COLO829 (cell line): ENCODE measurements at regions not wholly inside any gene's neighbourhood (a gene's known extent, or its start where the extent isn't known, plus 50 kb on each side); places are given as distances from the start of the nearest gene placed in this dataset.
A peak's percentile ranks its signal among the peaks of the same experiment; 100 is the strongest.
"Not testable (repeated sequence)": the region's sequence is repeated elsewhere in the genome, so short reads cannot be mapped to it uniquely, and the experiment has no call there.

Experiments used
- DNase-seq: peaks from one replicate; pipeline ENCODE4 v3.0.0; 2012; ENCODE audit warnings: low spot score

DNA sequence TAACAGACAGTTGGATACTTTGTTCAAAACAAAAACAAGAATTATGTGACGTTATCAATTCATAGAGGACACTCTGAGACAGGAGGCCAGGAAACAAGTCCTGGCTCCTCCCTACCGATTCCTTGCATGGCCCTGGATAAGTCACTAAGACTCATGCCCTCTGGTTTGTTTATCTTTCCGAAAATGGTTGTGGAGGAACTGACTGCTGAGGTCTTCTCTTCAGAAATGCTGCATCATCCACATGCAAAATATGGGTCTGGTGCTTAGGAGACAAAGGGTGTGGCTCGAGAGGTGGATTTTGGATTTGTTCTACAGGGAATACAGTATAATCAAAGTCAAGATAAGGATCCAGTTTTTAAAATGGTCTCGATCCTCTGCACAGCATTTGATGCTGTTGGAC lies 130.9 kb downstream of the RELL1 start:
- no peak for DNase-seq

DNA sequence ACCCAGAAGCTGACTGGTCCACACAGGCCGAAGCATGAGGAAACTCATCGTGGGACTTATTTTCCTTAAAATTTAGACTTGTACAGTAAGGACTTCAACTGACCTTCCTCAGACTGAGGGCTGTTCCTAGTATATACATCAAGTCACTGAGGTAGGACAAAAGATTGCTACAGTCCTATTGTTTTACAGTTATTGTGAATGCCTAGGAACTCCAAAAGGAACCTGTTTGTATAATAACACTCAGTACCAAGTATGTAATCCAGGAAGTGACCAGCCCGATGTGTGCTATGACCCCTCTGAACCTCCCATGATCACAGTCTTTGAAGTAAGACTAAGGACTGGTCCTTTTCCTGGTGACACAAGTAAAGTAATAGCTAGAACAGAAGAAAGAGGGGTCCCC lies 136.3 kb downstream of the RELL1 start:
- DNase-seq, result not testable (repeated sequence)

- DNase-seq, result no peak
Observed at GRCh38 chr4:37549041-37549440, 137.1 kb downstream of the RELL1 start.

GRCh38 chr4:37546586-37546985 lies 139.6 kb downstream of the RELL1 start:
- DNase-seq, result no peak

- no peak for DNase-seq
Observed at GRCh38 chr4:37542706-37543105, 143.5 kb downstream of the RELL1 start.

GRCh38 chr4:37541956-37542355 lies 144.2 kb downstream of the RELL1 start:
- DNase-seq, result no peak

- peak; percentile 68 for DNase-seq
Observed at GRCh38 chr4:37540486-37540885, 145.7 kb downstream of the RELL1 start.

DNA sequence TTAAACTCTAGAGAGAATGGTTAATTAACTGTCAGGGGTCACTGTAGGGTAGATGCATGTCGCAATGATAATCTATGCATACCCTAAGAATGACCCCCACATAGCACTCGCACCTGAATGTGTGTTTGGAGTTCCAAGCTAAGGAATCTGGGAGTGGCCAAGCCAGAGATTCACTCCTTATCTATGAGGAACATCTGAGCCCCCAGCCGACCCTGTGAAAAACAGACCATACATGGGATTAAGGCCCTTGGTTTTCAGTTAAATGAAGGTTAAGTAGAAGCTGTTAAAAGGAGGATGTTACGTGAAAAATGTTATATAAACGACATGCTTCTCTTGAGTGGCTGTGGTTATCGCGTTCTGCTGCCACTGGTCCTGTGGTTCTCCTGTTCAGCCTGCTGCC lies 147.2 kb downstream of the RELL1 start:
- no peak for DNase-seq

- DNase-seq, result no peak
Observed at GRCh38 chr4:37537484-37537883, 148.7 kb downstream of the RELL1 start.

- no peak for DNase-seq
Observed at GRCh38 chr4:37535872-37536271, 150.3 kb downstream of the RELL1 start.

DNA sequence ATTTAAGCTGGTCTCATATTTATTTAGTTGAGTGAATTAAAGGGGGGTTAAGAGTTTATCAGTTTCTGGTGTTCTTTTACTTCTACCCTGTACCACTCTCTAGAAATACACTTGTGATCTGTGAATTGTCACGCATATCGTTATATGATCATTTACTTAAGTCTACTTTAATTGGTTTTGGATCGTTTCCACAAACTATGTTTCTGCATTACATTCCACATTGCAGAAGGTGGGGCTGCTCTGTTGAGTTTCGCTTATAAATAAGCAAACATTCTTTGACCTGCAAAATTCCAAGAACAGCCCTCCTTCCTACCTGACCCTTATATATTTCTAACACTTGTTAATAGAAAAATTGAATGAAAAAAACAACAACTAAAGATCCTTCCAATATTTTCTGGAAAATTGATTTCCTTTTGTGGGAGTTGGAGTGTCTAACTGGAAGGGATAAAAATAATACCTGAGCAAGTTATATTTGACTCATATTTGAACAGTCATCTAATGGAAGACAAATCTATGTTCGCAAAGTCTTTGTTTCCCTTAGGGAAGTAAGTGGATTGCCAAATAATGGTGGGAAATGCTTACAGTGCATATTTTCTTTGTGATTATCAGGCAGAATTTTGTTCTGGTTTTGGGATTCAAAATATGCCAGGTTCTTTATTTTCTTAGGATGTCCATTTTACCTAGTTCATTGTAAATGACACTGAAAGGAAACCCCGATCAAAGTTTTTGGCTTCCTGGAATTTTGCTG lies 152.7 kb downstream of the RELL1 start:
- no peak for DNase-seq

- no peak for DNase-seq
Observed at GRCh38 chr4:37531151-37531550, 155.0 kb downstream of the RELL1 start.

GRCh38 chr4:37530451-37530850 lies 155.7 kb downstream of the RELL1 start:
- no peak for DNase-seq

DNA sequence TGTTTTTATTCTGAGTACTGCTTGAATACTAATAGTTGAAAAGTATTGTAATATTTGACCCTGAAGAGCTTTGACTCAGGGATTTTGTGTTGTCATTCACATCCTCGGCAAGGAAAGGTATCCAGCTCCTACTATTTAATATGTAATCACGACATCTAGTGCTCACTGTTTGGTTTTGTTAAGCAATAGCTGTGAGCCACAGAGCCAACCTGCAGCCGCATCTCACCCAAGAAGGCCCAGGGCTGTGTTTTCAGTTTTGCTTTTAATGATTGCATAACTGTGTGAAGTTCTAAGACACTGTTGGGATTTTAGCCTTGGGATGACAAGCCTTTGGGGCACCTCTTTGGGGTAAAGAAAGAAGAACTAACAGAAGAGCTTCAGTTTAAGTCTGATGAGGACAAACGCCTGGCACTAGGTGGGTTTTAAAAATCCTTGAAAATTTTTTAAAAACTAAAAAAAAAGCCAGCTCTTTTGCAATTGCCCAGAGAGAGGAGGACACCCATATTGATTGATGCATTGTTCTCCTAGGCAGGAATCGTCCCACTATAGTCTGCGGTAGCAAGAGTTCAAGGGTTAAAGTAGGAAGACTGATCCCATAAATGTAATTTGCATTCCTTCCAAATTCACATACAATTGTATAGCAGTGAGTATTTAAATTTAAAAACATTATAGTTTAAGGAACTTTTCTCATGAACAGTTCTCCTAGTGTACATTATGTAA lies 157.8 kb downstream of the RELL1 start:
- no peak for DNase-seq

DNA sequence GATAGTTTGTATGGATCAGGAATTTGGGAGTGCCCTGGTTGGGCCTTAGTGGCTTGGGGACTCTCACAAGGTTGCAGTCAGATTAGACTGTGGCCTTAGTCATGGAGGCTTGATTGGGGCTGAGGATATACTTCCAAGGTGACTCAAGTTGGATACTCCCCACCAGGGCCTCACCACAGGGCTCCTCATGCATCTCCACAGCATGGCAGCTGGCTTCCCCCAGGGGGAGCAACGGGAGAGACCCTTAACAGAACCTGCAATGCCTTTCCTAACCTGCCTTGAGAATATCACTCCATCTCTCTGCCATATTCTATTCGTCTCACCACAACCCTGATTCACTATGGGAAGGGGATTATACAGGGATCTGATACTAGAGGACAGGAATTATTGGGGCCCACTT lies 161.9 kb downstream of the RELL1 start:
- DNase-seq, result no peak

- DNase-seq, result no peak
Observed at GRCh38 chr4:37522996-37523395, 163.2 kb downstream of the RELL1 start.

- DNase-seq, result no peak
Observed at GRCh38 chr4:37517326-37517725, 168.8 kb downstream of the RELL1 start.

- no peak for DNase-seq
Observed at GRCh38 chr4:37516057-37516775, 170.0 kb downstream of the RELL1 start.

DNA sequence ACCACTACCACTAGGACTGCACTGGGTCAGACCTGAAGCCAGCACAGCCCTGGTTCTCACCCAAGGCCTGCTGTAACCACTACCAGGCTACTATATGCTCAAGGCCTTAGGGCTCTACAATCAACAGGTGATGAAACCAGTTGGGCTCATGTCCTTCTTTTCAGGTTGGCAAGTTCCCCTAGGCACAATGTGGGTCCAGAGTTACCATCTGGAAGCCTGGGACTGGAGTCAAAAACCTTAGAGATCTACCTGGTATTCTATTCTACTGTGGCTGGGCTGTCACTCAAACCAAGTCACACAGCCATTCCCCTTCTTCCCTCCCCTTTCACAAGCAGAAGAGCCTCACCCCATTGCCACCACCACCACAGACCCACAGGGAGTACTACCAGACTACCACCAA lies 175.6 kb downstream of the RELL1 start:
- no peak for DNase-seq

GRCh38 chr4:37503261-37503660 lies 182.9 kb downstream of the RELL1 start:
- no peak for DNase-seq

DNA sequence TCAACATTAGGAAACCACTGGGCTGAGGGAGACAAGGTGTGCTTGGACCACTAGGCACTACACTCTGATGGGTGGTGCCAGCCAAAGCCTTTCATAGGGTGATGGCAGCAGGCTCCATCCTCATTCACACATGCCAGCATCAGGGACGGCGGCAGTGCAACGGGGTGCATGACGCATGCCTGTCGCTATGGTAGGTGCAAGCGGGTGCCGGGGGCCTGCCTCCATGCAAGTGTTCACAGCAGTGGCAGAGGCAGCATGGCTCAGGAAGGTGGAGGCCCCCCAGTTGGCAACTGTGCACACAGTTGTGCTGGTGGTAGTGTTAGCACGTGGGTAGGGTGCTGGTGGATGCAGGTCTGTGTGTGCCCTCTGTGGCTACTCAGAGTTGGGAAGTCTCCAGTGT lies 184.1 kb downstream of the RELL1 start:
- no peak for DNase-seq
